Esophagus muscularis mucosa (tissue), 4 donors: ENCODE measurements at regions not wholly inside any gene's neighbourhood (a gene's known extent, or its start where the extent isn't known, plus 50 kb on each side); places are given as distances from the start of the nearest gene placed in this dataset.

Experiments
- EP300 ChIP-seq: sonication (generic); formaldehyde crosslinking; IDR thresholded peaks from one replicate; pipeline ENCODE4 v1.6.1; 2017; ENCODE audit warnings: antibody characterized with exemption
- POLR2A ChIP-seq: fragments of 450-650 bp; IDR thresholded peaks from one replicate; pipeline ENCODE4 v1.6.1; 2017; ENCODE audit warnings: antibody characterized with exemption, moderate library complexity, mild to moderate bottlenecking, low read depth
- TF ChIP-seq, protein P1 (sequence below), 3 experiments: fragments of 200-600 bp in 2 of 3; fragments of 450-650 bp in 1 of 3; sonication (generic) in 2 of 3; IDR thresholded peaks; one replicate each; pipeline ENCODE4 v1.5.1; 2017 to 2019; ENCODE audit warnings: antibody characterized with exemption in 3 of 3, mild to moderate bottlenecking in 2 of 3, moderate library complexity in 1 of 3

DNA sequence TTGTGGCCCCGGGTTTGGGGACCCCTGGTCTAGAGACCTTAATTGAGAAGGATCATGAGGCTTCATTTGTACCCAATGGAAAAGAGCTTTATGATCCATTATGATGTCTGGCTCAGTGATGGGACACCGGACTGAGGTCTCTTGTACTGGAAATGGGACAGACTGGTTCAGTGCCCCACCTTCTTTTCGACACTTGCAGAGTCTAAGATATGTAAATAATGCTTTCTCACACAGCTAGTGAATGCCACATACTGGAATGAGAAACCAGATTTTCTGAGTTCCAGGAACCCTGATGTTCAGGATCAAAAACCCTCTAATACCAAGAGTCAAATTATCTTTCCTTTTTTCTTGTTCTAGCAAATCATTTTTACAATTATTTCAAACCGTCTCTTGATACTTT is 116.3 kb upstream of the ARPP21 start:
- TF ChIP-seq, protein P1, sequence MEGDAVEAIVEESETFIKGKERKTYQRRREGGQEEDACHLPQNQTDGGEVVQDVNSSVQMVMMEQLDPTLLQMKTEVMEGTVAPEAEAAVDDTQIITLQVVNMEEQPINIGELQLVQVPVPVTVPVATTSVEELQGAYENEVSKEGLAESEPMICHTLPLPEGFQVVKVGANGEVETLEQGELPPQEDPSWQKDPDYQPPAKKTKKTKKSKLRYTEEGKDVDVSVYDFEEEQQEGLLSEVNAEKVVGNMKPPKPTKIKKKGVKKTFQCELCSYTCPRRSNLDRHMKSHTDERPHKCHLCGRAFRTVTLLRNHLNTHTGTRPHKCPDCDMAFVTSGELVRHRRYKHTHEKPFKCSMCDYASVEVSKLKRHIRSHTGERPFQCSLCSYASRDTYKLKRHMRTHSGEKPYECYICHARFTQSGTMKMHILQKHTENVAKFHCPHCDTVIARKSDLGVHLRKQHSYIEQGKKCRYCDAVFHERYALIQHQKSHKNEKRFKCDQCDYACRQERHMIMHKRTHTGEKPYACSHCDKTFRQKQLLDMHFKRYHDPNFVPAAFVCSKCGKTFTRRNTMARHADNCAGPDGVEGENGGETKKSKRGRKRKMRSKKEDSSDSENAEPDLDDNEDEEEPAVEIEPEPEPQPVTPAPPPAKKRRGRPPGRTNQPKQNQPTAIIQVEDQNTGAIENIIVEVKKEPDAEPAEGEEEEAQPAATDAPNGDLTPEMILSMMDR (IDR thresholded peaks at IDR 0.05), result no peak
- TF ChIP-seq POLR2A (no peak), EP300 (no peak)
